WERI-Rb-1 (cell line): ENCODE measurements at regions not wholly inside any gene's neighbourhood (a gene's known extent, or its start where the extent isn't known, plus 50 kb on each side); places are given as distances from the start of the nearest gene placed in this dataset.

Experiments
- DNase-seq: peaks from one replicate; pipeline ENCODE4 v3.0.0-alpha.2; 2020
- H3K27ac ChIP-seq: fragments of 250-450 bp; sonication (Bioruptor Pico); 2 replicates; pipeline ENCODE4 v1.5.1; 2020; ENCODE audit warnings: mild to moderate bottlenecking, moderate library complexity
- H3K27me3 ChIP-seq: fragments of 250-450 bp; sonication (Bioruptor Pico); 2 replicates; pipeline ENCODE4 v1.5.1; 2021; ENCODE audit warnings: mild to moderate bottlenecking, low read depth, moderate library complexity; ENCODE audit not compliant: insufficient read depth, severe bottlenecking
- H3K36me3 ChIP-seq: fragments of 250-450 bp; sonication (Bioruptor Pico); 2 replicates; pipeline ENCODE4 v1.5.1; 2020; ENCODE audit warnings: mild to moderate bottlenecking, moderate library complexity
- H3K4me3 ChIP-seq: 2 replicates; pipeline ENCODE4 v1.5.1; 2011; ENCODE audit warnings: low read depth, mild to moderate bottlenecking, control low read depth, low read length
- H3K9me3 ChIP-seq: fragments of 250-450 bp; sonication (Bioruptor Pico); 2 replicates; pipeline ENCODE4 v1.5.1; 2021; ENCODE audit warnings: mild to moderate bottlenecking, moderate library complexity; ENCODE audit not compliant: severe bottlenecking
- CTCF ChIP-seq: IDR thresholded peaks from 2 replicates; pipeline ENCODE4 v1.5.1; 2011; ENCODE audit warnings: low read depth, mild to moderate bottlenecking, control low read depth, inconsistent platforms, low read length

GRCh38 chr9:100661668-100662067 lies 83.8 kb downstream of the CAVIN4 start:
- DNase-seq, result no peak
- Histone ChIP-seq H3K4me3 (no peak overlapping the region), H3K27me3 (no peaks in the 10 kb centered on the region), H3K27ac (no peak overlapping the region), H3K36me3 (no peaks in the 10 kb centered on the region), H3K9me3 (peaks cover 8% of the 10 kb centered on the region)
- no peak for TF ChIP-seq CTCF

DNA sequence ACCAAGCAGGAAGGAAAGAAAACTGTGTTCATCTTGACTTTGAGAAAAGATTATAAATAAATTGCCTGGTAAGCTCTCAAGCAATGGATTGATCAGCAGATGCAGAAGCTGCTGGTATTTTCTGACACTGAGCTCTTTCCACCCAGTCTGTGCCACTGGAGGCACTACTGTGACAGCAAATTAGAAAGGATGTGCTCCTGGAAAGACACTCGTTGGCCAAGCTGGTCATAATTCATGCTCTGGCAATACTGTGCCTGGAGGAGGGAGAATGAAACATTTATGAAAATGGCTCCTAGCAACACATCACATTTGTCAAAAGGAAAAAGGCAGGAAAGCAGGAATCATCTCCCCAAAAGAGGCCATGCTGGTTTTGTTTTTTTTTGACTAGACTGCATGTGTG lies 84.2 kb downstream of the CAVIN4 start:
- Histone ChIP-seq H3K36me3 (no peaks in the 10 kb centered on the region), H3K27ac (no peak overlapping the region)

DNA sequence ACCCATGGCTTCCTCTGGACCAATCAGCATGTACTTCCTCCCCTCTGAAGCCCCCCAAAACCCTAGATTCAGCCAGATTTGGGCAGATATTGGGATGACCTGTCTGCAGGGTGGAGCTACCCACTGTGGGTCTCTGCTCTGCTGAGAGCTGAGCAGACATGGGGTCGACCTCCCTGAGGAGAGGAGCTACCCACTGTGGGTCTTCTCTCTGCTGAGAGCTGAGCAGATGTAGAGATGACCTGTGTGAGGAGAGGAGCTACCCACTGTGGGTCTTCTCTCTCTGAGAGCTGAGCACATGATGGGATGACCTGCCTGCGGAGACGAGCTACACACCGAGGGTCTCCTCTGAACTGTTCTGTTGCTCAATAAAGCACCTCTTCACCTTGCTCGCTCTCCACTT lies 89.6 kb downstream of the CAVIN4 start:
- H3K4me3 ChIP-seq, result no peak overlapping the region
- no peak for DNase-seq
- H3K27ac ChIP-seq, result no peak overlapping the region
- H3K36me3 ChIP-seq, result no peaks in the 10 kb centered on the region
- no peaks in the 10 kb centered on the region for H3K9me3 ChIP-seq
- no peak for TF ChIP-seq CTCF
- H3K27me3 ChIP-seq, result no peaks in the 10 kb centered on the region

More for the DNA sequence above, 84.2 kb downstream of the CAVIN4 start:
- TF ChIP-seq CTCF, result peak; percentile 28; the same call in 1 of the 2 replicates
- H3K27me3 ChIP-seq, result no peaks in the 10 kb centered on the region
- no peak overlapping the region for H3K4me3 ChIP-seq
- peaks cover 4% of the 10 kb centered on the region for H3K9me3 ChIP-seq
- no peak for DNase-seq

DNA sequence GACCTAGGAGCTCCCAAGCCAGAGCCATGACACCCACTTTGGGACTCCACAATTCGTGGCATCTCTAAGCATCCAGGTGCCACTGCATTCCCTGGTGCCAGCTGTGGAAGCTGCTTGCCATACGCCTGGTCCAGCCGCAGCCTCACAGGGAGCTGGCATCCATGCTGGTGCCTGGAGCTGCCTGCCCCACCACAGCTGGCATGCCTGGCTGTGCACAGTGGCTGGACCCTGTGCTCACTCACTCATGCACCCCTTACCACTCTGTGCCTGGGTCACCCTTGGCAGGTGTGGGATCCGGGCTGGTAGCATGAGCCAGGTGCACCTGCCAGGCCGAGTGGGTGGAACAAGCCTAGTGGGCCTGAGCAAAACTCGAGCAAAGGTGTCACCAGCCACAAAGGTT lies 90.1 kb downstream of the CAVIN4 start:
- Histone ChIP-seq H3K9me3 (no peaks in the 10 kb centered on the region), H3K27me3 (no peaks in the 10 kb centered on the region), H3K4me3 (no peak overlapping the region), H3K36me3 (no peaks in the 10 kb centered on the region), H3K27ac (no peak overlapping the region)
- no peak for DNase-seq
- no peak for TF ChIP-seq CTCF

GRCh38 chr9:100669968-100670367 lies 92.1 kb downstream of the CAVIN4 start:
- no peak for TF ChIP-seq CTCF
- Histone ChIP-seq H3K27me3 (no peaks in the 10 kb centered on the region), H3K4me3 (no peak overlapping the region), H3K27ac (no peak overlapping the region), H3K9me3 (no peaks in the 10 kb centered on the region), H3K36me3 (no peaks in the 10 kb centered on the region)
- DNase-seq, result no peak

- no peak for DNase-seq
- Histone ChIP-seq H3K27ac (no peak overlapping the region), H3K4me3 (no peak overlapping the region), H3K36me3 (no peaks in the 10 kb centered on the region), H3K27me3 (no peaks in the 10 kb centered on the region), H3K9me3 (no peaks in the 10 kb centered on the region)
- no peak for TF ChIP-seq CTCF
These were observed 92.8 kb downstream of the CAVIN4 start for GRCh38 chr9:100670719-100671118.
